GM23248 (cell line): ENCODE measurements at regions not wholly inside any gene's neighbourhood (a gene's known extent, or its start where the extent isn't known, plus 50 kb on each side); places are given as distances from the start of the nearest gene placed in this dataset.

Experiments used
- EZH2 ChIP-seq: fragments of 200-600 bp; sonication (generic); IDR thresholded peaks from 2 replicates; pipeline ENCODE4 v1.6.1; 2018; ENCODE audit warnings: antibody characterized with exemption, mild to moderate bottlenecking; ENCODE audit not compliant: insufficient read depth, poor library complexity, severe bottlenecking
- EZH2phosphoT487 ChIP-seq: fragments of 200-600 bp; sonication (generic); IDR thresholded peaks from 2 replicates; pipeline ENCODE4 v1.6.1; 2018; ENCODE audit warnings: antibody characterized with exemption, moderate library complexity, mild to moderate bottlenecking, low read depth; ENCODE audit not compliant: insufficient read depth

GRCh38 chr20:55004044-55004443 lies 528.7 kb downstream of the DOK5 start:
- no peak for TF ChIP-seq EZH2phosphoT487
- no peak for TF ChIP-seq EZH2
